HL-60 (cell line): ENCODE measurements at regions not wholly inside any gene's neighbourhood (a gene's known extent, or its start where the extent isn't known, plus 50 kb on each side); places are given as distances from the start of the nearest gene placed in this dataset.

Experiments
- DNase-seq, 2 experiments: peaks; one replicate each; pipeline ENCODE4 v3.0.0-alpha.2; 2010 to 2020; ENCODE audit warnings: low read depth in 1 of 2, low spot score in 1 of 2
- H3K27ac ChIP-seq: fragments of 250-450 bp; sonication (Bioruptor Pico); replicated peaks from 2 replicates; pipeline ENCODE4 v1.5.1; 2020; ENCODE audit warnings: mild to moderate bottlenecking, moderate library complexity
- H3K27me3 ChIP-seq: fragments of 250-450 bp; sonication (Bioruptor Pico); 2 replicates; pipeline ENCODE4 v1.5.1; 2021; ENCODE audit warnings: mild to moderate bottlenecking, moderate library complexity; ENCODE audit not compliant: insufficient read depth, poor library complexity, severe bottlenecking
- H3K4me3 ChIP-seq: replicated peaks from 2 replicates; pipeline ENCODE4 v1.5.1; 2011; ENCODE audit warnings: mild to moderate bottlenecking, control low read depth, low read length; ENCODE audit not compliant: insufficient read depth
- GABPA ChIP-seq: IDR thresholded peaks from 2 replicates; pipeline ENCODE4 v1.6.1; 2012; ENCODE audit warnings: low read depth
- POLR2AphosphoS5 ChIP-seq: IDR thresholded peaks from 2 replicates; pipeline ENCODE4 v1.6.1; 2012; ENCODE audit warnings: low read depth
- SPI1 ChIP-seq: IDR thresholded peaks from 2 replicates; pipeline ENCODE4 v1.6.1; 2012; ENCODE audit warnings: low read depth, mild to moderate bottlenecking, borderline replicate concordance
- TF ChIP-seq, protein P1 (sequence below): IDR thresholded peaks from 2 replicates; pipeline ENCODE4 v1.6.1; 2012; ENCODE audit warnings: low read depth; ENCODE audit not compliant: insufficient replicate concordance
- TF ChIP-seq, protein P2 (sequence below): IDR thresholded peaks from one replicate; pipeline ENCODE4 v1.5.1; 2011; ENCODE audit warnings: low read length, control low read depth, inconsistent platforms; ENCODE audit not compliant: insufficient read depth

DNA sequence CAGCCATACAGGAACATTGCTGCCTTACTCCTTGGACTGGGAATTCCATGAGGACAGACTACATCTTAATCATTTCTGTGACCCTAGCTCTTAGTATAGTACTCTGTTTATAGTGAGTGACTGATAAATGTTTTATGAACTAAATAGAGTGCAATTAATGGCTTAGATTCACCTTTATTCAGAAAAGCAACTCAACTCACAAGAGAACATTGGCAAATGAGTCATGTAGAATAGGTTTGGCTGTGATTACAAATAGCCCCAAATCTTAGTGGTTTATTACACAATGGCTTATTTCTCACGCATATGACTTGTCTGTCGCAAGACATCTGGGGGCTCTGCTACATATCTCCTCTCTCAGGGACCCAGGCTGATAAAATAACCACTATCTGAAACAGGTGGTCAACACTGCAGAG, 121.6 kb upstream of the KL start:
- Histone ChIP-seq H3K27ac (peak overlapping the region; percentile 63), H3K27me3 (no peaks in the 10 kb centered on the region), H3K4me3 (no peak overlapping the region)
- DNase-seq: peak; percentile 81 to 86
- TF ChIP-seq POLR2AphosphoS5 (peak; percentile 87), GABPA (peak; percentile 47; the same call in 1 of the 2 replicates), SPI1 (no peak)
- TF ChIP-seq, protein P1, sequence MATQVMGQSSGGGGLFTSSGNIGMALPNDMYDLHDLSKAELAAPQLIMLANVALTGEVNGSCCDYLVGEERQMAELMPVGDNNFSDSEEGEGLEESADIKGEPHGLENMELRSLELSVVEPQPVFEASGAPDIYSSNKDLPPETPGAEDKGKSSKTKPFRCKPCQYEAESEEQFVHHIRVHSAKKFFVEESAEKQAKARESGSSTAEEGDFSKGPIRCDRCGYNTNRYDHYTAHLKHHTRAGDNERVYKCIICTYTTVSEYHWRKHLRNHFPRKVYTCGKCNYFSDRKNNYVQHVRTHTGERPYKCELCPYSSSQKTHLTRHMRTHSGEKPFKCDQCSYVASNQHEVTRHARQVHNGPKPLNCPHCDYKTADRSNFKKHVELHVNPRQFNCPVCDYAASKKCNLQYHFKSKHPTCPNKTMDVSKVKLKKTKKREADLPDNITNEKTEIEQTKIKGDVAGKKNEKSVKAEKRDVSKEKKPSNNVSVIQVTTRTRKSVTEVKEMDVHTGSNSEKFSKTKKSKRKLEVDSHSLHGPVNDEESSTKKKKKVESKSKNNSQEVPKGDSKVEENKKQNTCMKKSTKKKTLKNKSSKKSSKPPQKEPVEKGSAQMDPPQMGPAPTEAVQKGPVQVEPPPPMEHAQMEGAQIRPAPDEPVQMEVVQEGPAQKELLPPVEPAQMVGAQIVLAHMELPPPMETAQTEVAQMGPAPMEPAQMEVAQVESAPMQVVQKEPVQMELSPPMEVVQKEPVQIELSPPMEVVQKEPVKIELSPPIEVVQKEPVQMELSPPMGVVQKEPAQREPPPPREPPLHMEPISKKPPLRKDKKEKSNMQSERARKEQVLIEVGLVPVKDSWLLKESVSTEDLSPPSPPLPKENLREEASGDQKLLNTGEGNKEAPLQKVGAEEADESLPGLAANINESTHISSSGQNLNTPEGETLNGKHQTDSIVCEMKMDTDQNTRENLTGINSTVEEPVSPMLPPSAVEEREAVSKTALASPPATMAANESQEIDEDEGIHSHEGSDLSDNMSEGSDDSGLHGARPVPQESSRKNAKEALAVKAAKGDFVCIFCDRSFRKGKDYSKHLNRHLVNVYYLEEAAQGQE: peak; percentile 48
- TF ChIP-seq, protein P2, sequence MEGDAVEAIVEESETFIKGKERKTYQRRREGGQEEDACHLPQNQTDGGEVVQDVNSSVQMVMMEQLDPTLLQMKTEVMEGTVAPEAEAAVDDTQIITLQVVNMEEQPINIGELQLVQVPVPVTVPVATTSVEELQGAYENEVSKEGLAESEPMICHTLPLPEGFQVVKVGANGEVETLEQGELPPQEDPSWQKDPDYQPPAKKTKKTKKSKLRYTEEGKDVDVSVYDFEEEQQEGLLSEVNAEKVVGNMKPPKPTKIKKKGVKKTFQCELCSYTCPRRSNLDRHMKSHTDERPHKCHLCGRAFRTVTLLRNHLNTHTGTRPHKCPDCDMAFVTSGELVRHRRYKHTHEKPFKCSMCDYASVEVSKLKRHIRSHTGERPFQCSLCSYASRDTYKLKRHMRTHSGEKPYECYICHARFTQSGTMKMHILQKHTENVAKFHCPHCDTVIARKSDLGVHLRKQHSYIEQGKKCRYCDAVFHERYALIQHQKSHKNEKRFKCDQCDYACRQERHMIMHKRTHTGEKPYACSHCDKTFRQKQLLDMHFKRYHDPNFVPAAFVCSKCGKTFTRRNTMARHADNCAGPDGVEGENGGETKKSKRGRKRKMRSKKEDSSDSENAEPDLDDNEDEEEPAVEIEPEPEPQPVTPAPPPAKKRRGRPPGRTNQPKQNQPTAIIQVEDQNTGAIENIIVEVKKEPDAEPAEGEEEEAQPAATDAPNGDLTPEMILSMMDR: no peak

DNA sequence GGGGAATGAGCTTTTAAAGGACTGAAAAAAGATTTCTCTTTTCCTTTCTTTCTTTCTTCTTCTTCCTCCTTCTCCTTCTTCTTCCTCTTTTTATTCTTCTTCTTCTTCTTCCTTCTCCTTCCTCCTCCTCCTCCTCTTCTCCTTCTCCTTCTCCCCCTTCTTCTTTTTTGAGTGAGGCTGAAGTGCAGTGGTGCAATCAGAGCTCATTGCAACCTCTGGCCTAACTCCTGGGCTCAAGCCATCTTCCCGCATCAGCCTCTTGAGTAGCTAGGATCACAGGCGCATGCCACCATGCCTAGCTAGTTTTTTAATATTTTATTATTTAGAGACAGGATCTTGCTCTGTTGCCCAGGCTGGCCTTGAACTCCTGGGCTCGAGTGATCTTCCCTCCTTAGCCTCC, 120.9 kb upstream of the KL start:
- Histone ChIP-seq H3K4me3 (no peak overlapping the region), H3K27ac (peak overlapping the region; percentile 63), H3K27me3 (no peaks in the 10 kb centered on the region)
- TF ChIP-seq POLR2AphosphoS5 (no peak), SPI1 (peak; percentile 51; the same call in 1 of the 2 replicates), GABPA (no peak)
- DNase-seq: peak; percentile 63 to 80

DNA sequence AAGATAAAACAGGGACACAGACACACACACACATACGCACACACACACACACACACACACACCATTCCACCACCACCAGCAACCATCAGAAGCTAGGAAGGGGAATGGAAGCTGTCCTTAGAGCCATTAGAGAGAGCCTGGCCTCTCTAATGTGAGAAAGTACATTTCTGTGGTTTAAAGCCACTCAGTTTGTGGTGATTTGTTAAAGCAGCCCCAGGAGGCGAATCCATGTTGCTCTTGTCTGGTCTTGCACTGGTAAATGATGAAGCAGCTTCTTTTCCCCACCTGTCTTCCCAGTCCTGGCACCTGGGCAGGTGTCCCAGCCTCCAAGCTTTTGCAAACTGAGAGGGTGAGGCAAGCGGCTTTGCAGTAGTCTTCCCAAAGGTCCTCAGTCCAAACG, 118.9 kb upstream of the KL start:
- Histone ChIP-seq H3K27me3 (no peaks in the 10 kb centered on the region), H3K27ac (no peak overlapping the region), H3K4me3 (no peak overlapping the region)
- TF ChIP-seq SPI1 (no peak), POLR2AphosphoS5 (no peak), GABPA (no peak)
- TF ChIP-seq, protein P1: no peak
- TF ChIP-seq, protein P2: no peak
- no peak for DNase-seq

DNA sequence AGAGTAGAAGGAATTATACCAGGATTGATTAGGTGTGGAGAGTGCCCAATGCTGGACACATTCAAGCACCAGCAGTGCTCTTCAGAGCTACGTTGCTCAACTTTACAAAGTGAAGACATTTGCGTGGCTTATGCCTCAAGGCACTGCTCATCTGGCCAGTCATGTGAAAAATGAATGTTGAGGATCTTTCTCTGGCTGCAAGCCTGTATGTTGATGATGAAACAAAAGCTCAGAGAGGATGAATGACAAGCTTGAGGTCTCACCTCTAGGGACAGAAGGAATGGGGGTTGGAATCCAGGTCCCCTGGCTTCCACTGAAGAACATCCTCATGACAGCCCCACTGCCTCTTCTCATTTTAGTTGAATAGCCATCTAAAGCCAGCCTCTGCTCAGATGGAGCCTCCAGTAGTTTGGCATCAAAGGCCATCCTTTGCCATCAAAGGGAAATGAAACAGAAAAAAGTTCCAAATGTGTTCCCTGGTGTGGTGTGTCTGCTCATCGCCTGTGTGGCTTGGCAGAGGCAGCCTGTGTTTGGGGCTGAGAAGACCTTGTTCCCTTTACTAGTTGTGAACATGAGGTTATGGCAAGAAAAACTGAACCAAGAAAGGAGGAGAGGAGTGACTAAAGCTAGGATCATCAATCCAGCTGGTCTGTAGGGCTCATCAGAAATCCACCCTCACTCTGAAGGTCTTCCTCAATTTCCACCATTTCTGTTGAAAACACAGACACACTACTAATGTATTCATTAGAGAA, 114.0 kb upstream of the KL start:
- H3K4me3 ChIP-seq: no peak overlapping the region
- peak; percentile 30 to 51 for DNase-seq
- no peaks in the 10 kb centered on the region for H3K27me3 ChIP-seq
- no peak overlapping the region for H3K27ac ChIP-seq
- TF ChIP-seq, protein P1: no peak
- TF ChIP-seq, protein P2: no peak
- TF ChIP-seq SPI1 (no peak), POLR2AphosphoS5 (no peak), GABPA (no peak)
